Fibroblast of mammary gland (primary cell): ENCODE measurements at regions not wholly inside any gene's neighbourhood (a gene's known extent, or its start where the extent isn't known, plus 50 kb on each side); places are given as distances from the start of the nearest gene placed in this dataset.

Experiments
- DNase-seq: peaks from one replicate; pipeline ENCODE4 v3.0.0-alpha.2; 2010; ENCODE audit warnings: low read depth
- H3K4me3 ChIP-seq: 2 replicates; pipeline ENCODE4 v1.5.1; 2011; ENCODE audit warnings: low read depth, mild to moderate bottlenecking, low read length, moderate library complexity; ENCODE audit not compliant: control insufficient read depth
- CTCF ChIP-seq: conservative IDR thresholded peaks from 2 replicates; pipeline ENCODE4 v1.5.1; 2011; ENCODE audit warnings: low read depth, low read length, inconsistent platforms; ENCODE audit not compliant: control insufficient read depth, insufficient read depth

GRCh38 chr11:71383461-71383860 is 64.7 kb downstream of the DHCR7 start:
- no peak for DNase-seq
- no peak for TF ChIP-seq CTCF
- H3K4me3 ChIP-seq: no peak overlapping the region

- TF ChIP-seq CTCF: no peak
- DNase-seq: no peak
- no peak overlapping the region for H3K4me3 ChIP-seq
Measured at GRCh38 chr11:71381781-71382505, 66.2 kb downstream of the DHCR7 start.

DNA sequence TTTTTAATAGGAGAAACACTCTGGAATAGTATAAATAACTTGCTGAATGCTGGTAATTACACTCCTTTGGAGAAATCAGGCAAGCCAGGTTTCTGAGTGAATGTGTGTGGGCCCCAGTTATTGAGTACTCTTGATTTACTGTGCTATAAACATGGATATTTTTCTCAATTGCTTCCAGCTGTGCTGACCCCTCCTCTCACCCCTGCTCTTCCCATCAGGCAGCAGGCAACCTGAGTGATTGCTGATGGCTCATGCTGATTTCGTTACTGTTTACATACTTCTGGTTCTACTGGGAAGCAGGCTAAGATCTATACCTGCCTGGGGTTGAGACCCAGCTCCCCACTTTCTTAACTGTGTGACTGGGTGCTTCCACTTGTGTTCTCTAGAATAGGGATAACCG is 68.5 kb downstream of the DHCR7 start:
- no peak for DNase-seq
- H3K4me3 ChIP-seq: no peak overlapping the region
- no peak for TF ChIP-seq CTCF

DNA sequence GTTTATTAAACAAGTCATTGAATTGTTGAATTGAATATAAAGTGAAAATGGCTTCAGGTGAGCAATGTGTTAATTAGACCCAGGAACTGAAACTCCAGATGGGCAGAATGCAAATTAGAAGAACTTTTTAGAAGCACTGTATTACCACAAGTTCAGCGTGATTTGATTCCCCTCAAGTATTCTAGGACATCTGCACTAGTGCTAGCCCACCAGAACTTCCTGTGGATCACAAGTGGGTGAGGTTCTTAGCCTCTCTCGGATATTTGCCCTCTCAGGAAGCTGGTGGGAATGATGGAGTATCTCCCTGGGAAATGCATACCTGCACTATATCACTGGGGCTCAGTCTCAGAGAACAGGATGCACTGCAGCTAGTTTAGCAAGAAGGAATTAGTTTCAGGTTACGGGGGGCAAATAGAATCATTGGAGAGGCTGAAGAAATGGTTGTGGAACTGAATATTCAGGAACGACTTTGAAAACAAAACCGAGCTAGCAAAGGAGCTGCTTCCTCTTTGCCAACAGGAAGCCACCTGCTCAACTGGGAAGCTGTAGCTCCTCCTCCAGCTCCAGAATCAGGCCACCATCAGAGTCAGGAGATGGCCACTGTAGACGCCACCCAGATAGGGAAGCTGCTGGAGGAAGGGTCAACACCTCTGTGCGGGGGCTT is 74.3 kb downstream of the DHCR7 start:
- no peak for TF ChIP-seq CTCF
- no peak for DNase-seq
- no peak overlapping the region for H3K4me3 ChIP-seq

DNA sequence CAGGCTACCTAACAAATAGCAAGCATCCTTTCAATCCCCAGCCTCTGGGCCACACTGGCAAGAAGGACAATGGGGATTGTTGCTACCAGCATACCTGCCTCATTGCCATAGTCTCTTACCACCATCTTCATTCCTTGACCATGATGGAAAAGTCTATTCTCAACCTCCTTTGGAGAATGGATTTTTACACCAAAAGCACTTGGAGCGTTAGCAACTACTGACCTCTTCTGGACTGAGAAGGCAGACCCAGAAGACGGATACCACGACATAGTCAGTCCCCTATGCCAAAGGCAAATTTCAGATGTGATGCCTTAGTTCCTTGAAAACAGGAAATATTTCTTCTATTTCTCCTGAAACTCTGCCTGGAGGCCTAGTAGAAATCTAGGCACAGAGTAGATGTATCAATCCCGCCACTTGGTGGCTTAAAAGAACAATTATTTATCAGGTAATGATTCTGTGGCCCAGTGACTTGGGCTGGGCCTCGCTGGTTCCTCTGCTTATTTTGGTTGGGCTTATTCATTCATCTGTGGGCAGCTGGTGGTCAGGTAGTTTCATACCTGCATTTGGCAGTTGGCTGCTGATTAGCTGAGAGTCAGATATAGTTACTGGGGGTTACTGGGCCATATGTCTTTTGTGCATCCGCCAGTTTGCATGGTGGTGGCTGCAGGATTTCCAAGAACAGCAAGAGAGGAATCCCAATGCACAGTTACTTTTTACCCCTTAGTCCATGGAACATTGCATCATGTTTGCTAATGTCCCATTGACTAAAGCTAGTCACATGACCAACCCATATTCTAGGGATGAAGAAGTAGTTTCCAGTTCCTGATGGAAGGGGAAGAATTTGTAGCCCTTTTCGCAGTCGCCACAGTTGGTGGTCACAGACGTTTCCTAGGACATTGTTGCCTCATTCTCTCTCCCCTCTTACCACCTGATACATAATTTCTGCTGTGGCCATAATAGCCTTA is 75.2 kb downstream of the DHCR7 start:
- TF ChIP-seq CTCF: peak; percentile 60

DNA sequence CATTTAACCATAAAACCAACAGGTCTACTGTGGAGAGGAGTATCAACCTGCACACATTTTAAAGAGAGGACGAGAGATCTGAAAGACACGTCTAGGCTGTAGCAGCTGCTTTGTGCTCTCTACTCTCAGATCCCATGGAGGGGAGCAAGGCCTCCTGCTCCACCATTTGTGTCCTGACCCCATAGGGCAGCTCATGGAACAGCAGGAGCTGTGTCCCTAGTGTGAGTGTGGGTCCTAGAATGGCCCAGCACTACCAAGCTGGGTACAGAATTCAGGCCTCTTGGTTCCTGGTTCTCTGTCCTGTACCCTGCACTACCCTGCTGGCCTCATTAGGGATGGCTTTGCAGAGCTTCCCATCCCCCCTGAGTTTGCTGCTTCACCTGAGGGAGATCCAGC is 76.5 kb downstream of the DHCR7 start:
- no peak for TF ChIP-seq CTCF
- DNase-seq: no peak
- H3K4me3 ChIP-seq: no peak overlapping the region

More for the DNA sequence above, 75.2 kb downstream of the DHCR7 start:
- peak; percentile 51 for DNase-seq
- H3K4me3 ChIP-seq: no peak overlapping the region
